Esophagus muscularis mucosa (tissue), 4 donors: ENCODE measurements at regions not wholly inside any gene's neighbourhood (a gene's known extent, or its start where the extent isn't known, plus 50 kb on each side); places are given as distances from the start of the nearest gene placed in this dataset.

Experiments
- EP300 ChIP-seq: sonication (generic); formaldehyde crosslinking; IDR thresholded peaks from one replicate; pipeline ENCODE4 v1.6.1; 2017; ENCODE audit warnings: antibody characterized with exemption
- POLR2A ChIP-seq: fragments of 450-650 bp; IDR thresholded peaks from one replicate; pipeline ENCODE4 v1.6.1; 2017; ENCODE audit warnings: antibody characterized with exemption, moderate library complexity, mild to moderate bottlenecking, low read depth
- POLR2AphosphoS5 ChIP-seq, 2 donors: sonication (generic); formaldehyde crosslinking; IDR thresholded peaks; one replicate each; pipeline ENCODE4 v1.6.1; 2017; ENCODE audit warnings: antibody characterized with exemption in 2 of 2
- TF ChIP-seq, protein P1 (sequence below), 3 experiments: fragments of 200-600 bp in 2 of 3; fragments of 450-650 bp in 1 of 3; sonication (generic) in 2 of 3; IDR thresholded peaks; one replicate each; pipeline ENCODE4 v1.5.1; 2017 to 2019; ENCODE audit warnings: antibody characterized with exemption in 3 of 3, mild to moderate bottlenecking in 2 of 3, moderate library complexity in 1 of 3

- no peak for TF ChIP-seq POLR2A
- TF ChIP-seq, protein P1, sequence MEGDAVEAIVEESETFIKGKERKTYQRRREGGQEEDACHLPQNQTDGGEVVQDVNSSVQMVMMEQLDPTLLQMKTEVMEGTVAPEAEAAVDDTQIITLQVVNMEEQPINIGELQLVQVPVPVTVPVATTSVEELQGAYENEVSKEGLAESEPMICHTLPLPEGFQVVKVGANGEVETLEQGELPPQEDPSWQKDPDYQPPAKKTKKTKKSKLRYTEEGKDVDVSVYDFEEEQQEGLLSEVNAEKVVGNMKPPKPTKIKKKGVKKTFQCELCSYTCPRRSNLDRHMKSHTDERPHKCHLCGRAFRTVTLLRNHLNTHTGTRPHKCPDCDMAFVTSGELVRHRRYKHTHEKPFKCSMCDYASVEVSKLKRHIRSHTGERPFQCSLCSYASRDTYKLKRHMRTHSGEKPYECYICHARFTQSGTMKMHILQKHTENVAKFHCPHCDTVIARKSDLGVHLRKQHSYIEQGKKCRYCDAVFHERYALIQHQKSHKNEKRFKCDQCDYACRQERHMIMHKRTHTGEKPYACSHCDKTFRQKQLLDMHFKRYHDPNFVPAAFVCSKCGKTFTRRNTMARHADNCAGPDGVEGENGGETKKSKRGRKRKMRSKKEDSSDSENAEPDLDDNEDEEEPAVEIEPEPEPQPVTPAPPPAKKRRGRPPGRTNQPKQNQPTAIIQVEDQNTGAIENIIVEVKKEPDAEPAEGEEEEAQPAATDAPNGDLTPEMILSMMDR (IDR thresholded peaks at IDR 0.05), result no peak
- TF ChIP-seq EP300, result no peak
- no peak for TF ChIP-seq POLR2AphosphoS5 (IDR thresholded peaks at IDR 0.05)
These were observed 1047.8 kb downstream of the SOCS6 start for GRCh38 chr18:71336576-71337210.
